Large intestine (tissue), 3 donors: ENCODE measurements at regions not wholly inside any gene's neighbourhood (a gene's known extent, or its start where the extent isn't known, plus 50 kb on each side); places are given as distances from the start of the nearest gene placed in this dataset.

ENCODE experiments used
- DNase-seq, 2 donors: peaks; one replicate each; pipeline versions ENCODE4 v3.0.0 to v3.0.0-alpha.2; 2013
- H3K27ac ChIP-seq: one replicate; pipeline ENCODE4 v1.5.1; 2013; ENCODE audit warnings: low read length
- H3K27me3 ChIP-seq: 2 replicates; pipeline ENCODE4 v1.6.1; 2013; ENCODE audit warnings: low read length; ENCODE audit not compliant: control insufficient read depth, insufficient read depth
- H3K36me3 ChIP-seq: 2 replicates; pipeline ENCODE4 v1.6.1; 2013; ENCODE audit warnings: low read length; ENCODE audit not compliant: control insufficient read depth, insufficient read depth
- H3K4me1 ChIP-seq: one replicate; pipeline ENCODE4 v1.6.1; 2013; ENCODE audit warnings: low read length; ENCODE audit not compliant: control insufficient read depth, insufficient read depth
- H3K4me3 ChIP-seq: one replicate; pipeline ENCODE4 v1.5.1; 2013; ENCODE audit warnings: low read length
- H3K9me3 ChIP-seq: one replicate; pipeline ENCODE4 v1.6.1; 2013; ENCODE audit warnings: mild to moderate bottlenecking, low read depth, low read length, moderate library complexity; ENCODE audit not compliant: control insufficient read depth
- WGBS: methylation state at CpG from one replicate; pipeline ENCODE4 v1.1.5; 2013; ENCODE audit warnings: low lambda C conversion rate; ENCODE audit not compliant: insufficient coverage; 5-methylcytosine and 5-hydroxymethylcytosine counted together

- no peaks in the 10 kb centered on the region for H3K27me3 ChIP-seq
- H3K27ac ChIP-seq = no peak overlapping the region
- no CpG with 5 or more reads among the region's 2 CpGs for whole genome bisulfite sequencing
- H3K36me3 ChIP-seq = no peaks in the 10 kb centered on the region
- no peak for DNase-seq
- no peak overlapping the region for H3K4me3 ChIP-seq
- H3K9me3 ChIP-seq = no peaks in the 10 kb centered on the region
- H3K4me1 ChIP-seq = peaks cover 10% of the 10 kb centered on the region
These were observed 276.9 kb upstream of the E2F7 start for GRCh38 chr12:77342253-77342652.

- Histone ChIP-seq H3K36me3 (no peaks in the 10 kb centered on the region), H3K4me3 (no peak overlapping the region), H3K27me3 (no peaks in the 10 kb centered on the region), H3K9me3 (no peaks in the 10 kb centered on the region), H3K27ac (no peak overlapping the region), H3K4me1 (peaks cover 21% of the 10 kb centered on the region)
- no CpG with 5 or more reads among the region's 1 CpG for WGBS
- no peak for DNase-seq
These were observed 274.2 kb upstream of the E2F7 start for GRCh38 chr12:77339610-77340009.

- H3K27ac ChIP-seq = peak overlapping the region; percentile 35
- H3K27me3 ChIP-seq = no peaks in the 10 kb centered on the region
- no peaks in the 10 kb centered on the region for H3K36me3 ChIP-seq
- H3K9me3 ChIP-seq = no peaks in the 10 kb centered on the region
- 20% methylated on average over 1 of the region's 5 CpGs for WGBS
- peak in 1 of 2 donors; percentile 65 for DNase-seq
- no peak overlapping the region for H3K4me3 ChIP-seq
- H3K4me1 ChIP-seq = peaks cover 21% of the 10 kb centered on the region
These were observed 272.0 kb upstream of the E2F7 start for GRCh38 chr12:77337362-77337761.

GRCh38 chr12:77334806-77335205 lies 269.4 kb upstream of the E2F7 start:
- Histone ChIP-seq H3K27me3 (no peaks in the 10 kb centered on the region), H3K36me3 (no peaks in the 10 kb centered on the region), H3K27ac (no peak overlapping the region), H3K4me1 (peaks cover 21% of the 10 kb centered on the region), H3K9me3 (no peaks in the 10 kb centered on the region), H3K4me3 (no peak overlapping the region)
- peak in 1 of 2 donors; percentile 59 for DNase-seq
- WGBS = no CpG with 5 or more reads among the region's 2 CpGs

GRCh38 chr12:77328326-77328725 lies 263.0 kb upstream of the E2F7 start:
- no peak overlapping the region for H3K27ac ChIP-seq
- no peaks in the 10 kb centered on the region for H3K4me1 ChIP-seq
- peaks cover 11% of the 10 kb centered on the region for H3K27me3 ChIP-seq
- H3K4me3 ChIP-seq = no peak overlapping the region
- no peak for DNase-seq
- WGBS = 80% methylated on average over 2 of the region's 7 CpGs
- no peaks in the 10 kb centered on the region for H3K36me3 ChIP-seq
- no peaks in the 10 kb centered on the region for H3K9me3 ChIP-seq

GRCh38 chr12:77325511-77326236 lies 260.3 kb upstream of the E2F7 start:
- Histone ChIP-seq H3K4me1 (no peaks in the 10 kb centered on the region), H3K27me3 (peaks cover 11% of the 10 kb centered on the region), H3K4me3 (peak overlapping the region; percentile 74), H3K9me3 (no peaks in the 10 kb centered on the region), H3K36me3 (no peaks in the 10 kb centered on the region), H3K27ac (no peak overlapping the region)
- peak in 1 of 2 donors; percentile 33 for DNase-seq
- 0% methylated on average over 6 of the region's 30 CpGs for WGBS

- peak; percentile 71 to 87 for DNase-seq
- Histone ChIP-seq H3K27ac (peak overlapping the region; percentile 56), H3K27me3 (peaks cover 11% of the 10 kb centered on the region), H3K4me1 (no peaks in the 10 kb centered on the region), H3K9me3 (no peaks in the 10 kb centered on the region), H3K36me3 (no peaks in the 10 kb centered on the region), H3K4me3 (peak overlapping the region; percentile 74)
- 0% methylated on average over 5 of the region's 64 CpGs for WGBS
These were observed 259.5 kb upstream of the E2F7 start for GRCh38 chr12:77324763-77325468.

GRCh38 chr12:77324416-77324762 lies 259.0 kb upstream of the E2F7 start:
- H3K4me3 ChIP-seq = peak overlapping the region; percentile 60
- DNase-seq = no peak
- 10% methylated on average over 2 of the region's 15 CpGs for WGBS
- H3K27ac ChIP-seq = peak overlapping the region; percentile 56
- H3K9me3 ChIP-seq = no peaks in the 10 kb centered on the region
- H3K4me1 ChIP-seq = no peaks in the 10 kb centered on the region
- H3K27me3 ChIP-seq = peaks cover 11% of the 10 kb centered on the region
- no peaks in the 10 kb centered on the region for H3K36me3 ChIP-seq

- H3K27ac ChIP-seq = no peak overlapping the region
- H3K4me1 ChIP-seq = no peaks in the 10 kb centered on the region
- H3K9me3 ChIP-seq = no peaks in the 10 kb centered on the region
- DNase-seq = no peak
- H3K27me3 ChIP-seq = peaks cover 11% of the 10 kb centered on the region
- no peak overlapping the region for H3K4me3 ChIP-seq
- no peaks in the 10 kb centered on the region for H3K36me3 ChIP-seq
- 83% methylated on average over 1 of the region's 6 CpGs for WGBS
These were observed 258.5 kb upstream of the E2F7 start for GRCh38 chr12:77323788-77324415.

- WGBS = no CpG with 5 or more reads among the region's 2 CpGs
- H3K4me3 ChIP-seq = no peak overlapping the region
These were observed 253.8 kb upstream of the E2F7 start for GRCh38 chr12:77319166-77319565.

More at GRCh38 chr12:77319166-77319565, 253.8 kb upstream of the E2F7 start:
- no peak for DNase-seq
- Histone ChIP-seq H3K27ac (no peak overlapping the region), H3K9me3 (no peaks in the 10 kb centered on the region), H3K4me1 (no peaks in the 10 kb centered on the region), H3K36me3 (no peaks in the 10 kb centered on the region), H3K27me3 (no peaks in the 10 kb centered on the region)
